B cell (primary cell): ENCODE measurements at regions not wholly inside any gene's neighbourhood (a gene's known extent, or its start where the extent isn't known, plus 50 kb on each side); places are given as distances from the start of the nearest gene placed in this dataset.

ENCODE experiments used
- ATAC-seq: fragments of 200-7000 bp; cut with Tn5 transposase; one replicate; pipeline ENCODE4 v1.10.0; 2021; ENCODE audit warnings: low read depth, mild to moderate bottlenecking, moderate number of reproducible peaks, moderate library complexity
- CTCF ChIA-PET: fragments of 350-600 bp; sonication (Branson Sonifier 250); formaldehyde crosslinking; loops from one replicate; lab custom pipeline; 2021; ENCODE audit warnings: antibody characterized with exemption, inconsistent platforms; lab: Charles Lee
- POLR2A ChIA-PET: fragments of 350-600 bp; sonication (Branson Sonifier 250); formaldehyde crosslinking; loops from one replicate; lab custom pipeline; 2021; ENCODE audit warnings: antibody characterized with exemption; lab: Charles Lee
- DNase-seq: peaks from one replicate; pipeline ENCODE4 v3.0.0; 2013
- H2AFZ ChIP-seq: 2 replicates; pipeline ENCODE4 v1.6.1; 2012; ENCODE audit warnings: mild to moderate bottlenecking, low read depth, low read length; ENCODE audit not compliant: insufficient read depth, poor library complexity, severe bottlenecking
- H3K27ac ChIP-seq, 2 donors: 1 replicate in 1 of 2; 2 replicates in 1 of 2; pipeline ENCODE4 v1.5.1; 2012 to 2013; ENCODE audit warnings: low read length in 2 of 2, mild to moderate bottlenecking in 2 of 2, moderate library complexity in 1 of 2
- H3K27me3 ChIP-seq, 4 experiments: fragments of 200-600 bp in 1 of 4; sonication (generic) in 1 of 4; replicated peaks in 1 of 4; 1 replicate in 2 of 4; 2 replicates in 2 of 4; pipeline versions ENCODE4 v1.6.1 to v1.7.0; 2013 to 2016; ENCODE audit warnings: low read length in 3 of 4, mild to moderate bottlenecking in 2 of 4, mixed read lengths in 1 of 4, moderate library complexity in 1 of 4; ENCODE audit not compliant: insufficient read depth in 4 of 4, control insufficient read depth in 3 of 4; ENCODE audit errors: control extremely low read depth in 1 of 4
- H3K36me3 ChIP-seq, 2 experiments: replicated peaks in 1 of 2; 1 replicate in 1 of 2; 2 replicates in 1 of 2; pipeline versions ENCODE4 v1.6.1 to v1.7.1; 2013; ENCODE audit warnings: low read length in 1 of 2; ENCODE audit not compliant: insufficient read depth in 2 of 2, control insufficient read depth in 1 of 2; ENCODE audit errors: control extremely low read depth in 1 of 2, extremely low read depth in 1 of 2
- H3K4me1 ChIP-seq, 2 donors: fragments of 200-600 bp in 1 of 2; sonication (generic) in 1 of 2; 1 replicate in 1 of 2; 2 replicates in 1 of 2; pipeline versions ENCODE4 v1.5.1 to v1.6.1; 2013 to 2017; ENCODE audit warnings: low read length in 2 of 2; ENCODE audit not compliant: control insufficient read depth in 2 of 2, insufficient read depth in 2 of 2
- H3K4me2 ChIP-seq: replicated peaks from 2 replicates; pipeline ENCODE3; 2012; ENCODE audit warnings: mild to moderate bottlenecking, low read depth, low read length; ENCODE audit not compliant: poor library complexity, severe bottlenecking
- H3K4me3 ChIP-seq, 5 experiments: fragments of 200-600 bp in 1 of 5; sonication (generic) in 1 of 5; 1 replicate in 3 of 5; 2 replicates in 2 of 5; pipeline versions ENCODE4 v1.5.1 to v1.7.0; 2011 to 2016; ENCODE audit warnings: low read length in 4 of 5, mild to moderate bottlenecking in 4 of 5, low read depth in 2 of 5, control low read depth in 1 of 5, moderate library complexity in 1 of 5; ENCODE audit not compliant: insufficient read depth in 1 of 5; ENCODE audit errors: control extremely low read depth in 1 of 5, extremely low read depth in 1 of 5
- H3K79me2 ChIP-seq: fragments of 200-600 bp; sonication (generic); one replicate; pipeline ENCODE4 v1.6.0; 2016; ENCODE audit warnings: low read length; ENCODE audit not compliant: control insufficient read depth, insufficient read depth
- H3K9ac ChIP-seq: fragments of 200-600 bp; sonication (generic); 2 replicates; pipeline ENCODE4 v1.6.1; 2017; ENCODE audit warnings: mild to moderate bottlenecking, low read length, moderate library complexity
- H3K9me3 ChIP-seq, 3 donors: one replicate each; pipeline versions ENCODE4 v1.6.1 to v1.7.1; 2013; ENCODE audit warnings: low read length in 2 of 3; ENCODE audit not compliant: control insufficient read depth in 2 of 3, insufficient read depth in 1 of 3; ENCODE audit errors: control extremely low read depth in 1 of 3
- H4K20me1 ChIP-seq: 2 replicates; pipeline ENCODE4 v1.6.0; 2012; ENCODE audit warnings: mild to moderate bottlenecking, low read length; ENCODE audit not compliant: insufficient read depth, control insufficient read depth, poor library complexity, severe bottlenecking
- H3K27ac Mint-ChIP-seq: one replicate; pipeline ENCODE4 v1.8.0; 2021; ENCODE audit warnings: mixed read lengths
- H3K27me3 Mint-ChIP-seq: one replicate; pipeline ENCODE4 v1.8.0; 2021; ENCODE audit warnings: mixed read lengths
- H3K4me1 Mint-ChIP-seq: one replicate; pipeline ENCODE4 v1.8.0; 2021; ENCODE audit warnings: mixed read lengths
- H3K4me3 Mint-ChIP-seq: one replicate; pipeline ENCODE4 v1.8.0; 2021; ENCODE audit warnings: mixed read lengths
- H3K9me3 Mint-ChIP-seq: one replicate; pipeline ENCODE4 v1.8.0; 2022; ENCODE audit warnings: mixed read lengths; ENCODE audit not compliant: insufficient read depth
- EZH2 ChIP-seq: IDR thresholded peaks from 2 replicates; pipeline ENCODE4 v1.6.1; 2012; ENCODE audit warnings: borderline replicate concordance, low read depth, mild to moderate bottlenecking, moderate library complexity, low read length; ENCODE audit not compliant: insufficient read depth, poor library complexity, severe bottlenecking
- WGBS: methylation state at CpG from one replicate; pipeline ENCODE4 v1.1.5; 2013; ENCODE audit warnings: missing lambda C conversion rate; ENCODE audit not compliant: insufficient coverage; 5-methylcytosine and 5-hydroxymethylcytosine counted together
- intact Hi-C: fragments of 100-400 bp; cut with micrococcal nuclease; formaldehyde crosslinking; loops from one replicate; pipeline ENCODE4 v1.10.0; 2022
- TF ChIP-seq, protein P1 (sequence below): fragments of 200-600 bp; IDR thresholded peaks from one replicate; pipeline ENCODE4 v1.8.0; 2022; ENCODE audit warnings: antibody characterized with exemption, mild to moderate bottlenecking

DNA sequence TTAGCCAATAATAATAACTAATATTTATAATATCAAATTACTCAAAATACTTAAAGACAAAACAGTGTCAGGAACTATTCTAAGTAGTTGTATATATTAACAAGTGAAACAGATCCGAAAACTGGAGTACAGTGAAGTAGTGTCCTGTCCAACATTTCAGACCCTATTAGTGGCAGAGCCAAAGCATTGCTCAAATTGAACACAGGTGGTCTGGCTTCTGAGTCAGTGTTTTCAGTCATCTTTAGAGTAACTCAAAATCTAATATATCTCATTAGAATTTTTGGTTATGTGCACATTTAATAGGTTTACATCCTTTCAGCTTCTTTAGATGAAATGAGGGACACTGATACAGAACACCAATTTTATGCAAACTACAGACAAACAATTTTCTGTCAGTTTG lies 652.5 kb downstream of the CDH11 start:
- ATAC-seq, result no peak
- H3K9me3 ChIP-seq, result no peaks in the 10 kb centered on the region
- no peak overlapping the region for H3K9ac ChIP-seq
- Mint-ChIP-seq H3K4me1 (no peaks in the 10 kb centered on the region), H3K4me3 (no peak overlapping the region), H3K9me3 (peaks cover 9% of the 10 kb centered on the region), H3K27ac (no peak overlapping the region), H3K27me3 (no peaks in the 10 kb centered on the region)
- no peaks in the 10 kb centered on the region for H3K36me3 ChIP-seq
- WGBS, result 100% methylated on average over 1 of the region's 1 CpG
- no peak for TF ChIP-seq EZH2
- TF ChIP-seq, protein P1, sequence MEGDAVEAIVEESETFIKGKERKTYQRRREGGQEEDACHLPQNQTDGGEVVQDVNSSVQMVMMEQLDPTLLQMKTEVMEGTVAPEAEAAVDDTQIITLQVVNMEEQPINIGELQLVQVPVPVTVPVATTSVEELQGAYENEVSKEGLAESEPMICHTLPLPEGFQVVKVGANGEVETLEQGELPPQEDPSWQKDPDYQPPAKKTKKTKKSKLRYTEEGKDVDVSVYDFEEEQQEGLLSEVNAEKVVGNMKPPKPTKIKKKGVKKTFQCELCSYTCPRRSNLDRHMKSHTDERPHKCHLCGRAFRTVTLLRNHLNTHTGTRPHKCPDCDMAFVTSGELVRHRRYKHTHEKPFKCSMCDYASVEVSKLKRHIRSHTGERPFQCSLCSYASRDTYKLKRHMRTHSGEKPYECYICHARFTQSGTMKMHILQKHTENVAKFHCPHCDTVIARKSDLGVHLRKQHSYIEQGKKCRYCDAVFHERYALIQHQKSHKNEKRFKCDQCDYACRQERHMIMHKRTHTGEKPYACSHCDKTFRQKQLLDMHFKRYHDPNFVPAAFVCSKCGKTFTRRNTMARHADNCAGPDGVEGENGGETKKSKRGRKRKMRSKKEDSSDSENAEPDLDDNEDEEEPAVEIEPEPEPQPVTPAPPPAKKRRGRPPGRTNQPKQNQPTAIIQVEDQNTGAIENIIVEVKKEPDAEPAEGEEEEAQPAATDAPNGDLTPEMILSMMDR, result no peak
- intact Hi-C loops, result no loop called here
- H3K79me2 ChIP-seq, result no peaks in the 10 kb centered on the region
- no peak overlapping the region for H3K4me2 ChIP-seq
- no peaks in the 10 kb centered on the region for H3K4me1 ChIP-seq
- ChIA-PET CTCF (no interaction called here), POLR2A (no interaction called here)
- no peak overlapping the region for H3K27ac ChIP-seq
- no peak overlapping the region for H3K4me3 ChIP-seq
- no peaks in the 10 kb centered on the region for H3K27me3 ChIP-seq
- DNase-seq, result no peak
- H2AFZ ChIP-seq, result no peak overlapping the region
- H4K20me1 ChIP-seq, result no peaks in the 10 kb centered on the region

DNA sequence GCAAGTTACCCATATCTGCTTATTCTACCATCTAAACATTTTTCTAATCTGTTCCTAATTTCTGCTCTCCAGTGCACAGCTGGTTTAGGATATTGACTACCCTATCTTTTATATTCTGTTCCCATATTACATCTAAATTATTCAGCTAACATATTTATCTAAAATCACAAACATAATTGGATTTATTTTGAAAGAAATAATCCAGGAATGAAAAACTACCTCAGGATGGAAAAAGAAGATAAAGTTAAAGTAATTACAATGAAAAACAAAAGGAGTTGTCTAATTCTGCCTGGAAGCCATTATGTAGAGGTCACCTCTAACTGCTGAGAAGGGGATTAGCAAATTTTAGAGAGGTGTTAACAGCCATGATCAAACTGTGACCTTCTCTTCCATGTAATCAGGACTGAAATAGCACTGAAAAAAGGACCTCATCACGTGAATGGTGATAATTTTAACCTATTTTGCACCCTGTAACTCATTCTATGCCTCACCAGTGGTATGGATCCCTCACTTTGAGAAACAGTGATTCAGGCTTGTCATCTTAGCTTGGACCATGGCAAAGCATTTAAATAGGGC lies 653.3 kb downstream of the CDH11 start:
- ATAC-seq, result no peak
- Histone ChIP-seq H4K20me1 (no peaks in the 10 kb centered on the region), H3K27ac (no peak overlapping the region), H3K27me3 (no peaks in the 10 kb centered on the region), H3K4me1 (no peaks in the 10 kb centered on the region), H3K79me2 (no peaks in the 10 kb centered on the region), H3K4me3 (no peak overlapping the region), H3K4me2 (no peak overlapping the region), H2AFZ (no peak overlapping the region), H3K9ac (no peak overlapping the region), H3K36me3 (no peaks in the 10 kb centered on the region), H3K9me3 (no peaks in the 10 kb centered on the region)
- TF ChIP-seq EZH2, result no peak
- TF ChIP-seq, protein P1, result no peak
- Mint-ChIP-seq H3K4me3 (no peak overlapping the region), H3K4me1 (no peaks in the 10 kb centered on the region), H3K9me3 (peaks cover 9% of the 10 kb centered on the region), H3K27ac (no peak overlapping the region), H3K27me3 (no peaks in the 10 kb centered on the region)
- WGBS, result 33% methylated on average over 1 of the region's 1 CpG
- ChIA-PET POLR2A (no interaction called here), CTCF (no interaction called here)
- intact Hi-C loops, result no loop called here
- no peak for DNase-seq
